HCT116 (cell line): ENCODE measurements at regions not wholly inside any gene's neighbourhood (a gene's known extent, or its start where the extent isn't known, plus 50 kb on each side); places are given as distances from the start of the nearest gene placed in this dataset.

Experiments used
- EZH2 ChIP-seq: fragments of 200-600 bp; sonication (generic); IDR thresholded peaks from 2 replicates; pipeline ENCODE4 v1.6.1; 2017; ENCODE audit warnings: antibody characterized with exemption, mixed run types
- EZH2phosphoT487 ChIP-seq: fragments of 200-600 bp; IDR thresholded peaks from 2 replicates; pipeline ENCODE4 v1.6.1; 2018; ENCODE audit warnings: antibody characterized with exemption, borderline replicate concordance
- FOSL1 ChIP-seq: IDR thresholded peaks from 2 replicates; pipeline ENCODE4 v1.6.1; 2012; ENCODE audit warnings: low read depth
- POLR2A ChIP-seq: IDR thresholded peaks from 2 replicates; pipeline ENCODE4 v1.7.0; 2011; ENCODE audit warnings: borderline replicate concordance; ENCODE audit not compliant: insufficient read depth, insufficient read length; ENCODE audit errors: extremely low read depth
- POLR2AphosphoS5 ChIP-seq: IDR thresholded peaks from 2 replicates; pipeline ENCODE4 v1.6.1; 2011; ENCODE audit warnings: mild to moderate bottlenecking, low read depth, low read length, moderate library complexity
- TF ChIP-seq, protein P1 (sequence below), 3 experiments: fragments of 200-600 bp in 1 of 3; sonication (generic) in 1 of 3; IDR thresholded peaks in 2 of 3; conservative IDR thresholded peaks in 1 of 3; 2 replicates each; pipeline ENCODE4 v1.5.1; 2012 to 2017; ENCODE audit warnings: low read depth in 2 of 3, low read length in 2 of 3, antibody characterized with exemption in 1 of 3, borderline replicate concordance in 1 of 3, control low read depth in 1 of 3, mild to moderate bottlenecking in 1 of 3, mixed read lengths in 1 of 3, mixed run types in 1 of 3, moderate library complexity in 1 of 3; ENCODE audit not compliant: insufficient read depth in 1 of 3
- TF ChIP-seq, protein P2 (sequence below): IDR thresholded peaks from 2 replicates; pipeline ENCODE4 v1.6.1; 2012; ENCODE audit warnings: low read depth

GRCh38 chr6:27149150-27149549, 98.4 kb upstream of the PRSS16 start:
- TF ChIP-seq, protein P1, sequence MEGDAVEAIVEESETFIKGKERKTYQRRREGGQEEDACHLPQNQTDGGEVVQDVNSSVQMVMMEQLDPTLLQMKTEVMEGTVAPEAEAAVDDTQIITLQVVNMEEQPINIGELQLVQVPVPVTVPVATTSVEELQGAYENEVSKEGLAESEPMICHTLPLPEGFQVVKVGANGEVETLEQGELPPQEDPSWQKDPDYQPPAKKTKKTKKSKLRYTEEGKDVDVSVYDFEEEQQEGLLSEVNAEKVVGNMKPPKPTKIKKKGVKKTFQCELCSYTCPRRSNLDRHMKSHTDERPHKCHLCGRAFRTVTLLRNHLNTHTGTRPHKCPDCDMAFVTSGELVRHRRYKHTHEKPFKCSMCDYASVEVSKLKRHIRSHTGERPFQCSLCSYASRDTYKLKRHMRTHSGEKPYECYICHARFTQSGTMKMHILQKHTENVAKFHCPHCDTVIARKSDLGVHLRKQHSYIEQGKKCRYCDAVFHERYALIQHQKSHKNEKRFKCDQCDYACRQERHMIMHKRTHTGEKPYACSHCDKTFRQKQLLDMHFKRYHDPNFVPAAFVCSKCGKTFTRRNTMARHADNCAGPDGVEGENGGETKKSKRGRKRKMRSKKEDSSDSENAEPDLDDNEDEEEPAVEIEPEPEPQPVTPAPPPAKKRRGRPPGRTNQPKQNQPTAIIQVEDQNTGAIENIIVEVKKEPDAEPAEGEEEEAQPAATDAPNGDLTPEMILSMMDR (IDR thresholded peaks at IDR 0.05 in 2 of 3, conservative IDR thresholded peaks at IDR 0.05 in 1 of 3; ENCODE audit: borderline replicate concordance in 1 of 3, insufficient read depth in 1 of 3, low read depth in 2 of 3, low read length in 2 of 3) = no peak
- TF ChIP-seq POLR2A (no peak), EZH2 (no peak), POLR2AphosphoS5 (no peak), FOSL1 (no peak), EZH2phosphoT487 (no peak)
- TF ChIP-seq, protein P2, sequence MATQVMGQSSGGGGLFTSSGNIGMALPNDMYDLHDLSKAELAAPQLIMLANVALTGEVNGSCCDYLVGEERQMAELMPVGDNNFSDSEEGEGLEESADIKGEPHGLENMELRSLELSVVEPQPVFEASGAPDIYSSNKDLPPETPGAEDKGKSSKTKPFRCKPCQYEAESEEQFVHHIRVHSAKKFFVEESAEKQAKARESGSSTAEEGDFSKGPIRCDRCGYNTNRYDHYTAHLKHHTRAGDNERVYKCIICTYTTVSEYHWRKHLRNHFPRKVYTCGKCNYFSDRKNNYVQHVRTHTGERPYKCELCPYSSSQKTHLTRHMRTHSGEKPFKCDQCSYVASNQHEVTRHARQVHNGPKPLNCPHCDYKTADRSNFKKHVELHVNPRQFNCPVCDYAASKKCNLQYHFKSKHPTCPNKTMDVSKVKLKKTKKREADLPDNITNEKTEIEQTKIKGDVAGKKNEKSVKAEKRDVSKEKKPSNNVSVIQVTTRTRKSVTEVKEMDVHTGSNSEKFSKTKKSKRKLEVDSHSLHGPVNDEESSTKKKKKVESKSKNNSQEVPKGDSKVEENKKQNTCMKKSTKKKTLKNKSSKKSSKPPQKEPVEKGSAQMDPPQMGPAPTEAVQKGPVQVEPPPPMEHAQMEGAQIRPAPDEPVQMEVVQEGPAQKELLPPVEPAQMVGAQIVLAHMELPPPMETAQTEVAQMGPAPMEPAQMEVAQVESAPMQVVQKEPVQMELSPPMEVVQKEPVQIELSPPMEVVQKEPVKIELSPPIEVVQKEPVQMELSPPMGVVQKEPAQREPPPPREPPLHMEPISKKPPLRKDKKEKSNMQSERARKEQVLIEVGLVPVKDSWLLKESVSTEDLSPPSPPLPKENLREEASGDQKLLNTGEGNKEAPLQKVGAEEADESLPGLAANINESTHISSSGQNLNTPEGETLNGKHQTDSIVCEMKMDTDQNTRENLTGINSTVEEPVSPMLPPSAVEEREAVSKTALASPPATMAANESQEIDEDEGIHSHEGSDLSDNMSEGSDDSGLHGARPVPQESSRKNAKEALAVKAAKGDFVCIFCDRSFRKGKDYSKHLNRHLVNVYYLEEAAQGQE = no peak
